Pancreas (tissue), 10 donors: ENCODE measurements at regions not wholly inside any gene's neighbourhood (a gene's known extent, or its start where the extent isn't known, plus 50 kb on each side); places are given as distances from the start of the nearest gene placed in this dataset.
A peak's percentile ranks its signal among the peaks of the same experiment; 100 is the strongest.

Source experiments
- ATAC-seq, 4 donors: fragments of 200-7000 bp; cut with Tn5 transposase; one replicate each; pipeline versions ENCODE4 v1.8.0 to v1.9.1; 2020; ENCODE audit warnings: mild to moderate bottlenecking in 4 of 4, moderate library complexity in 4 of 4
- DNase-seq, 6 donors: peaks; one replicate each; pipeline ENCODE4 v3.0.0-alpha.2; 2020
- FAIRE-seq: peaks from 2 replicates; lab custom pipeline; 2012; peaks lifted over from hg19 to GRCh38; lab: Jason Lieb, UNC
- H3K27ac ChIP-seq, 4 donors: fragments of 200-600 bp; sonication (generic); 1 replicate in 3 of 4; 2 replicates in 1 of 4; pipeline versions ENCODE4 v1.5.0 to v1.8.0; 2020
- H3K27me3 ChIP-seq, 4 donors: fragments of 200-600 bp; one replicate each; pipeline ENCODE4 v1.8.0; 2021
- H3K36me3 ChIP-seq, 3 donors: fragments of 200-600 bp; sonication (generic) in 1 of 3; one replicate each; pipeline versions ENCODE4 v1.5.0 to v1.8.0; 2020 to 2021
- H3K4me1 ChIP-seq, 3 donors: fragments of 200-600 bp; one replicate each; pipeline ENCODE4 v1.8.0; 2021
- H3K4me3 ChIP-seq, 4 donors: fragments of 200-600 bp; sonication (generic) in 2 of 4; one replicate each; pipeline versions ENCODE4 v1.5.0 to v1.8.0; 2020 to 2021
- H3K9me3 ChIP-seq, 4 donors: fragments of 200-600 bp; one replicate each; pipeline ENCODE4 v1.8.0; 2021
- CTCF ChIP-seq, 4 donors: fragments of 200-600 bp; sonication (generic) in 3 of 4; IDR thresholded peaks; one replicate each; pipeline versions ENCODE4 v1.5.0 to v1.8.0; 2021; ENCODE audit warnings: antibody characterized with exemption in 4 of 4
- WGBS, 2 donors: extraction: QIAGEN DNeasy Blood & Tissue Kit; methylation state at CpG; one replicate each; pipeline ENCODE4 v1.1.7; 2013; 5-methylcytosine and 5-hydroxymethylcytosine counted together
- intact Hi-C, 3 donors: fragments of 100-400 bp; cut with DNase I; formaldehyde crosslinking; loops; one replicate each; pipeline versions ENCODE4 v1.11.1 to v1.14.2; 2022
- donor health status: healthy with polysubstance abuse.
- donor health status: DM: no; HTN: no; CAD: no; lungs with moderate emphysema.
- donor health status: DM: no; HTN: no; CAD: no.
- donor health status: control.
- donor health status: control.
- donor health status: Bipolar disorder and iron deficiency.
- donor health status: DM: yes; HTN: yes; CAD: no.
- donor health status: DM: no; HTN: no; CAD: no.
- donor health status: DM: no; HTN: no; CAD: no.
- donor health status: DM: yes; HTN: yes; CAD: no.

- Histone ChIP-seq H3K36me3 (no peaks in the 10 kb centered on the region), H3K27me3 (no peaks in the 10 kb centered on the region), H3K27ac (no peak overlapping the region), H3K4me1 (peaks cover 0 to 11% (median 8%) of the 10 kb centered on the region in 3 donors), H3K4me3 (no peak overlapping the region), H3K9me3 (no peaks in the 10 kb centered on the region)
- intact Hi-C loops, result no loop called here
- 75 to 83% methylated on average over 8 of the region's 8 CpGs for WGBS, 2 donors
- FAIRE-seq, result no peak
- no peak for DNase-seq
- peak in 3 of 4 donors; percentile 32 to 79 (median 45) for ATAC-seq
- no peak for TF ChIP-seq CTCF (IDR thresholded peaks at IDR 0.05)
Observed at GRCh38 chr6:53432318-53433161, 83.8 kb upstream of the ELOVL5 start.

GRCh38 chr6:53431704-53432103 lies 83.0 kb upstream of the ELOVL5 start:
- 81 to 90% methylated on average over 4 of the region's 4 CpGs for WGBS, 2 donors
- no peak for FAIRE-seq

GRCh38 chr6:53429401-53429800 lies 80.7 kb upstream of the ELOVL5 start:
- no peak overlapping the region for H3K4me3 ChIP-seq
- intact Hi-C loops, result no loop called here
- peaks cover 0 to 11% (median 8%) of the 10 kb centered on the region in 3 donors for H3K4me1 ChIP-seq
- H3K27me3 ChIP-seq, result no peaks in the 10 kb centered on the region
- H3K9me3 ChIP-seq, result no peaks in the 10 kb centered on the region
- no peaks in the 10 kb centered on the region for H3K36me3 ChIP-seq
- ATAC-seq, result no peak
- TF ChIP-seq CTCF (IDR thresholded peaks at IDR 0.05), result no peak
- DNase-seq, result no peak
- FAIRE-seq, result no peak
- no peak overlapping the region for H3K27ac ChIP-seq

More at GRCh38 chr6:53431704-53432103, 83.0 kb upstream of the ELOVL5 start:
- H3K4me1 ChIP-seq, result peaks cover 0 to 11% (median 8%) of the 10 kb centered on the region in 3 donors
- H3K4me3 ChIP-seq, result no peak overlapping the region
- no peak for TF ChIP-seq CTCF (IDR thresholded peaks at IDR 0.05)
- no peaks in the 10 kb centered on the region for H3K9me3 ChIP-seq
- ATAC-seq (no peak), DNase-seq (no peak)
- intact Hi-C loops, result no loop called here
- no peak overlapping the region for H3K27ac ChIP-seq
- H3K27me3 ChIP-seq, result no peaks in the 10 kb centered on the region
- H3K36me3 ChIP-seq, result no peaks in the 10 kb centered on the region

GRCh38 chr6:53428886-53429285 lies 80.1 kb upstream of the ELOVL5 start:
- no peak for TF ChIP-seq CTCF (IDR thresholded peaks at IDR 0.05)
- Histone ChIP-seq H3K4me1 (peaks cover 0 to 8% (median 7%) of the 10 kb centered on the region in 3 donors), H3K4me3 (no peak overlapping the region), H3K9me3 (no peaks in the 10 kb centered on the region), H3K36me3 (no peaks in the 10 kb centered on the region), H3K27me3 (no peaks in the 10 kb centered on the region), H3K27ac (no peak overlapping the region)
- intact Hi-C loops, result no loop called here
- 66 to 72% methylated on average over 1 of the region's 1 CpG for WGBS, 2 donors
- ATAC-seq (no peak), DNase-seq (no peak), FAIRE-seq (no peak)

GRCh38 chr6:53426667-53427270 lies 78.0 kb upstream of the ELOVL5 start:
- intact Hi-C loops, result no loop called here
- no peak for DNase-seq
- Histone ChIP-seq H3K9me3 (no peaks in the 10 kb centered on the region), H3K4me3 (no peak overlapping the region), H3K4me1 (no peaks in the 10 kb centered on the region), H3K27ac (no peak overlapping the region), H3K36me3 (no peaks in the 10 kb centered on the region), H3K27me3 (no peaks in the 10 kb centered on the region)
- no peak for TF ChIP-seq CTCF (IDR thresholded peaks at IDR 0.05)
- no peak for FAIRE-seq
- ATAC-seq, result no peak
- 76 to 85% methylated on average over 4 of the region's 4 CpGs for WGBS, 2 donors
